ENCODE measurements at regions not wholly inside any gene's neighbourhood (a gene's known extent, or its start where the extent isn't known, plus 50 kb on each side); places are given as distances from the start of the nearest gene placed in this dataset.

DNA sequence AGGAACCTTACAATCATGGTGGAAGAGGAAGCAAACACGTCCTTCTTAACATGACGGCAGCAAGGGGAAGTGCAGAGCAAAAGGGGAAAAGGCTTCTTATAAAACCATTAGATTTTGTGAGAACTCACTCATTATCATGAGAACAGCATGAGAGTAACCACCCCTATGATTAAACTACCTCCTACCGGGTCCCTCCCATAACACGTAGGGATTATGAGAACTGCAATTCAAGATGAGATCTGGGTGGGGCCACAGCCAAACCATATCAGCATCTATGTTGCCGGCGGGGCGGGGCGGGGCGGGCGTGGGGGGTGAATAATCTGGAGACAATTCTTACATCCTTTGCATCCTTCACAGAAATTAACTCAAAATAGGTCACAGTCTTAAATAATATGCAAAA, 58.8 kb upstream of the GFPT2 start:
- TF ChIP-seq, protein P1, sequence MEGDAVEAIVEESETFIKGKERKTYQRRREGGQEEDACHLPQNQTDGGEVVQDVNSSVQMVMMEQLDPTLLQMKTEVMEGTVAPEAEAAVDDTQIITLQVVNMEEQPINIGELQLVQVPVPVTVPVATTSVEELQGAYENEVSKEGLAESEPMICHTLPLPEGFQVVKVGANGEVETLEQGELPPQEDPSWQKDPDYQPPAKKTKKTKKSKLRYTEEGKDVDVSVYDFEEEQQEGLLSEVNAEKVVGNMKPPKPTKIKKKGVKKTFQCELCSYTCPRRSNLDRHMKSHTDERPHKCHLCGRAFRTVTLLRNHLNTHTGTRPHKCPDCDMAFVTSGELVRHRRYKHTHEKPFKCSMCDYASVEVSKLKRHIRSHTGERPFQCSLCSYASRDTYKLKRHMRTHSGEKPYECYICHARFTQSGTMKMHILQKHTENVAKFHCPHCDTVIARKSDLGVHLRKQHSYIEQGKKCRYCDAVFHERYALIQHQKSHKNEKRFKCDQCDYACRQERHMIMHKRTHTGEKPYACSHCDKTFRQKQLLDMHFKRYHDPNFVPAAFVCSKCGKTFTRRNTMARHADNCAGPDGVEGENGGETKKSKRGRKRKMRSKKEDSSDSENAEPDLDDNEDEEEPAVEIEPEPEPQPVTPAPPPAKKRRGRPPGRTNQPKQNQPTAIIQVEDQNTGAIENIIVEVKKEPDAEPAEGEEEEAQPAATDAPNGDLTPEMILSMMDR (IDR thresholded peaks at IDR 0.05; ENCODE audit: control insufficient read depth, extremely low read depth, insufficient read depth): no peak
- H3K4me3 ChIP-seq (ENCODE audit: low read depth, low read length): no peak overlapping the region
- DNase-seq (ENCODE audit: low read depth): no peak

DNA sequence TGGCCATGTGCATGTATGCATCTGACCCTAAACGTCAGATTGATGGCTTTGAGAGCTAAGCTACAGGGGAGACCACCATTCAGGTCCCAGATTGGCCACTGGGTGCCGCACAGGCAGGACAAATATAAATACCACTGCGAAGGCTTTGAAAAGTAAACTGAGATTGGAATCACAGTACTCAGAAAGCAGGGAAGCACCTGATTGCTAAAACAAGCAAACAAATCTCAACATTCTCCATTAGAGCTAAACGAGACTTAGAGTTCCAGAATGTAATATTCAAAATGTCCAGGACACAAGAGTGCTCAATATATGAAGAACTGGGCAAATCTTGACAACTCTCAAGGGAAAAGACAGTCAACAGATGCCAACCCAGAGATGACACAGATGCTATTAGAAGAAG, 61.0 kb upstream of the GFPT2 start:
- TF ChIP-seq, protein P1 (IDR thresholded peaks at IDR 0.05; ENCODE audit: control insufficient read depth, extremely low read depth, insufficient read depth): no peak
- no peak overlapping the region for H3K4me3 ChIP-seq (ENCODE audit: low read depth, low read length)
- DNase-seq (ENCODE audit: low read depth): no peak

DNA sequence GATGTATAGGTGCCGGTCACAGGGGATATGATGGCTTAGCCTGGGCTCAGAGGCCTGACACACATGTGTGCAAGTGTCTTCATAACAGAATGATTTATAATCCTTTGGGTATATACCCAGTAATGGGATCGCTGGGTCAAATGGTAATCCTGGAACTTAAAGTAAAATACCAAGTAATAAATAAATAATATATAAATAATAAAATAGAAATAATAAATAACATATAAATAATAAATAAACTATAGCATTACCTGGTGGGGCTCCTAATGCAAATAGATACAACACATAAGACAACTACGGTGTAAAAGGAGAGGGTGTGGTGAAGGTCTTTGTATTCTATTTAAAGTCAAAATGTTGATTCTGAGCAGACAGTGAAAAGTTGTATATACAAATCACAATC, 68.5 kb upstream of the GFPT2 start:
- no peak for DNase-seq (ENCODE audit: low read depth)
- TF ChIP-seq, protein P1 (IDR thresholded peaks at IDR 0.05; ENCODE audit: control insufficient read depth, extremely low read depth, insufficient read depth): no peak
- no peak overlapping the region for H3K4me3 ChIP-seq (ENCODE audit: low read depth, low read length)

DNA sequence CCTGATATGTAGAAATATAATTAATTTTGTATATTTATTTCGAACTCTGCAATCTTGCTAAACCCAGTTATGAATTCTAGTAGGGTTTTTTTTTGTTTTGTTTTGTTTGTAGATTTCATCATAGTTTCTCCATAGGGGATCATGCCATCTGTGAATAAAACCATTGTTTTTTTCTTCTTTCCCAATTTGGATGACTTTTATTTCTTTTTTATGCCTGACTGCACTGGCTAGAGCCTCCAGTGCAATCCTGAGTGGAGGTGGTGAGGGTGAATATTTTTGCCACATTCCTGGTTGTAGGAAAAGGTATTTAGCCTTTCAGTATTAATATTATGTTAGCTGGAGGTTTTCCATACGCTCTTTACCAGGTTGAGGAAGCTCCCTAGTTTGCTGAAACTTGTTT, 70.0 kb upstream of the GFPT2 start:
- H3K4me3 ChIP-seq (ENCODE audit: low read depth, low read length): no peak overlapping the region
- no peak for DNase-seq (ENCODE audit: low read depth)
- TF ChIP-seq, protein P1 (IDR thresholded peaks at IDR 0.05; ENCODE audit: control insufficient read depth, extremely low read depth, insufficient read depth): no peak

DNA sequence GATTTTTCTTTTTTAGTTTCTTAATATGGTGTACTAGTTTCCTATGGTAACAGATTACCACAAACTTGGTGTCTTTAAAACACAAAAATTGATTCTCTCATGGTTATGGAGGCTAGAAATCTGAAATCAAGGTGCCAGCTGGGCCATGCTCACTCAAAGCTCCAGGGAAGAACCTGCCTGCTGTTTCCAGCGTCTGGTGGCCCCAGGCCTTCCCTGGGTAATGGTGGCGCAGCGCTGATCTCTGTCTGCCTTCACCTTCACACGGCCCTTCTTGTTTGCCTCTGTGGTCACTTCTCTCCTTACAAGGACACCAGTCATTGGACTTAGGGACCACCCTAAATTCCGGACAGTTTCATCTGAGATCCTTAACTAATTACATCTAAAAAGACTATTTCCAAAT, 70.5 kb upstream of the GFPT2 start:
- TF ChIP-seq, protein P1 (IDR thresholded peaks at IDR 0.05; ENCODE audit: control insufficient read depth, extremely low read depth, insufficient read depth): no peak
- no peak overlapping the region for H3K4me3 ChIP-seq (ENCODE audit: low read depth, low read length)
- no peak for DNase-seq (ENCODE audit: low read depth)

DNA sequence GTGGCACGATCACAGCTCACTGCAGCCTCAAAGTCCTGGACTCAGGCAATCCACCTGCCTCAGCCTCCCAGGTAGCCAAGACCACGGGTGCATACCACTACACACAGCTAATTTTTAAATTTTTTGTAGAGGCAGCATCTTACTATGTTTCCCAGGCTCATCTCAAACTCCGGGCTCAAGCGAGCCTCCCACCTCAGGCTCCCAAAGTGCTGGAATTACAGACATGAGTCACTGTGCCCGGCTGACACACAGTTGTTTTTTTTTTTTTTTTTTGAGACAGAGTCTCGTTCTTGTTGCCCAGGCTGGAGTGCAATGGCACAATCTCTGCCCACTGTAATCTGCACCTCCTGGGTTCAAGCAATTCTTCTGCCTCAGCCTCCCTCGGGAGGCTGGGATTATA, 70.1 kb upstream of the CNOT6 start:
- no peak for DNase-seq (ENCODE audit: low read depth)
- TF ChIP-seq, protein P1 (IDR thresholded peaks at IDR 0.05; ENCODE audit: control insufficient read depth, extremely low read depth, insufficient read depth): no peak
- H3K4me3 ChIP-seq (ENCODE audit: low read depth, low read length): no peak overlapping the region

DNA sequence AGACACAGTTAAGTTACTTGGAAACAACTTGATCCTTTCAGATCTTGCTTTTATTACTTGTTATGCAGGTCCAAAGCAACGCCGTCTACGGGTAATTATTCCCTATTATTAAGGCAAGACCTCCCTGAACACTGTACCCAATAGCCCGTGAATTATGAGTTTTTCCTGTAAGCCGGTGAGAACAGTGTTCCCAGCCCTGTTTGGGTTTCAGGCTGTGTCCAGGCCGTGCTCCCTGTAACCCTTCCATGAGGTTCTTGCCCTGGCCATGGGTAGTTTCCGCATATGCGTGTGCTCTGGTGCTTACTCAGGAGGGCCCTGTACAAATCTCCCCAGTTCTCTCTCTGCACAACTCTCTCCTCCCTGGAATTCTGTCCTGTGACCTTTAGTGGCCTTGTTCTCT, 65.6 kb upstream of the CNOT6 start:
- DNase-seq (ENCODE audit: low read depth): no peak
- no peak overlapping the region for H3K4me3 ChIP-seq (ENCODE audit: low read depth, low read length)
- TF ChIP-seq, protein P1 (IDR thresholded peaks at IDR 0.05; ENCODE audit: control insufficient read depth, extremely low read depth, insufficient read depth): no peak

Data from LNCaP clone FGC (cell line).